ENCODE measurements at regions not wholly inside any gene's neighbourhood (a gene's known extent, or its start where the extent isn't known, plus 50 kb on each side); places are given as distances from the start of the nearest gene placed in this dataset.

- no peaks in the 10 kb centered on the region for H3K79me2 ChIP-seq (ENCODE audit: insufficient read depth, low read length)
- TF ChIP-seq CTCF (IDR thresholded peaks at IDR 0.05; ENCODE audit: extremely low read depth, low read depth, low read length) = no peak
- H3K4me1 ChIP-seq (ENCODE audit: insufficient read depth, low read length) = peaks cover 36% of the 10 kb centered on the region
- H3K4me2 ChIP-seq (ENCODE audit: insufficient read depth, low read length) = no peak overlapping the region
- no peak overlapping the region for H3K4me3 ChIP-seq (ENCODE audit: insufficient read depth, low read length)
- H3K27ac ChIP-seq (ENCODE audit: low read depth, low read length) = peak overlapping the region; percentile 51
- peak overlapping the region; percentile 49 for H2AFZ ChIP-seq (ENCODE audit: low read length)
- no peaks in the 10 kb centered on the region for H3K27me3 ChIP-seq (ENCODE audit: insufficient read depth, low read length)
- no peaks in the 10 kb centered on the region for H3K9me3 ChIP-seq (ENCODE audit: low read depth, low read length)
- no peak for DNase-seq (ENCODE audit: insufficient read length, low spot score, missing footprints)
- no peaks in the 10 kb centered on the region for H4K20me1 ChIP-seq (ENCODE audit: insufficient read depth, low read length)
- no peaks in the 10 kb centered on the region for H3K36me3 ChIP-seq (ENCODE audit: insufficient read depth, low read length)
These were observed 885.0 kb downstream of the SLC4A3 start for GRCh38 chr2:220512419-220512818.

- peaks cover 36% of the 10 kb centered on the region for H3K4me1 ChIP-seq (ENCODE audit: insufficient read depth, low read length)
- H3K36me3 ChIP-seq (ENCODE audit: insufficient read depth, low read length) = no peaks in the 10 kb centered on the region
- no peak overlapping the region for H3K4me2 ChIP-seq (ENCODE audit: insufficient read depth, low read length)
- peak overlapping the region; percentile 51 for H3K27ac ChIP-seq (ENCODE audit: low read depth, low read length)
- TF ChIP-seq CTCF (IDR thresholded peaks at IDR 0.05; ENCODE audit: extremely low read depth, low read depth, low read length) = no peak
- H3K9me3 ChIP-seq (ENCODE audit: low read depth, low read length) = no peaks in the 10 kb centered on the region
- H4K20me1 ChIP-seq (ENCODE audit: insufficient read depth, low read length) = no peaks in the 10 kb centered on the region
- H3K4me3 ChIP-seq (ENCODE audit: insufficient read depth, low read length) = no peak overlapping the region
- no peak for DNase-seq (ENCODE audit: insufficient read length, low spot score, missing footprints)
- no peaks in the 10 kb centered on the region for H3K79me2 ChIP-seq (ENCODE audit: insufficient read depth, low read length)
- no peaks in the 10 kb centered on the region for H3K27me3 ChIP-seq (ENCODE audit: insufficient read depth, low read length)
- no peak overlapping the region for H2AFZ ChIP-seq (ENCODE audit: low read length)
These were observed 886.3 kb downstream of the SLC4A3 start for GRCh38 chr2:220513573-220514288.

- H3K4me1 ChIP-seq (ENCODE audit: insufficient read depth, low read length) = no peaks in the 10 kb centered on the region
- DNase-seq (ENCODE audit: insufficient read length, low spot score, missing footprints) = no peak
- no peak overlapping the region for H3K4me2 ChIP-seq (ENCODE audit: insufficient read depth, low read length)
- no peaks in the 10 kb centered on the region for H3K27me3 ChIP-seq (ENCODE audit: insufficient read depth, low read length)
- no peaks in the 10 kb centered on the region for H3K9me3 ChIP-seq (ENCODE audit: low read depth, low read length)
- H3K27ac ChIP-seq (ENCODE audit: low read depth, low read length) = no peak overlapping the region
- H3K4me3 ChIP-seq (ENCODE audit: insufficient read depth, low read length) = no peak overlapping the region
- no peak for TF ChIP-seq CTCF (IDR thresholded peaks at IDR 0.05; ENCODE audit: extremely low read depth, low read depth, low read length)
- H4K20me1 ChIP-seq (ENCODE audit: insufficient read depth, low read length) = no peaks in the 10 kb centered on the region
- H2AFZ ChIP-seq (ENCODE audit: low read length) = no peak overlapping the region
- H3K79me2 ChIP-seq (ENCODE audit: insufficient read depth, low read length) = no peaks in the 10 kb centered on the region
- no peaks in the 10 kb centered on the region for H3K36me3 ChIP-seq (ENCODE audit: insufficient read depth, low read length)
These were observed 894.1 kb downstream of the SLC4A3 start for GRCh38 chr2:220521551-220521950.

GRCh38 chr2:220528180-220528675 is 900.8 kb downstream of the SLC4A3 start:
- Histone ChIP-seq H3K27ac (ENCODE audit: low read depth, low read length) (no peak overlapping the region), H3K36me3 (ENCODE audit: insufficient read depth, low read length) (no peaks in the 10 kb centered on the region), H2AFZ (ENCODE audit: low read length) (no peak overlapping the region), H3K27me3 (ENCODE audit: insufficient read depth, low read length) (no peaks in the 10 kb centered on the region), H3K4me1 (ENCODE audit: insufficient read depth, low read length) (no peaks in the 10 kb centered on the region), H3K9me3 (ENCODE audit: low read depth, low read length) (no peaks in the 10 kb centered on the region), H4K20me1 (ENCODE audit: insufficient read depth, low read length) (no peaks in the 10 kb centered on the region), H3K4me2 (ENCODE audit: insufficient read depth, low read length) (no peak overlapping the region), H3K79me2 (ENCODE audit: insufficient read depth, low read length) (no peaks in the 10 kb centered on the region), H3K4me3 (ENCODE audit: insufficient read depth, low read length) (no peak overlapping the region)
- no peak for TF ChIP-seq CTCF (IDR thresholded peaks at IDR 0.05; ENCODE audit: extremely low read depth, low read depth, low read length)
- DNase-seq (ENCODE audit: insufficient read length, low spot score, missing footprints) = no peak
